ENCODE measurements at regions not wholly inside any gene's neighbourhood (a gene's known extent, or its start where the extent isn't known, plus 50 kb on each side); places are given as distances from the start of the nearest gene placed in this dataset.

- no peaks in the 10 kb centered on the region for H3K9me2 ChIP-seq (replicated peaks; ENCODE audit: low read length)
- no peaks in the 10 kb centered on the region for H3F3A ChIP-seq (ENCODE audit: low read length, unreplicated experiment)
- no peak overlapping the region for H3K4me2 ChIP-seq (ENCODE audit: low read length)
- no peaks in the 10 kb centered on the region for H3K27me3 ChIP-seq (ENCODE audit: low read length)
- H3K27ac ChIP-seq (ENCODE audit: low read length) = no peak overlapping the region
- no peaks in the 10 kb centered on the region for H3K79me2 ChIP-seq (ENCODE audit: low read length)
- no peak for DNase-seq
- ChIA-PET POLR2A (ENCODE audit: unreplicated experiment) (no interaction called here), CTCF (no interaction called here)
- TF ChIP-seq EZH2 (IDR thresholded peaks at IDR 0.05; ENCODE audit: low read length, unreplicated experiment) (no peak), EZH2phosphoT487 (IDR thresholded peaks at IDR 0.05; ENCODE audit: borderline replicate concordance, low read length) (no peak), CTCF (conservative IDR thresholded peaks at IDR 0.05; ENCODE audit: low read depth, low read length) (no peak)
- no peaks in the 10 kb centered on the region for H3K36me3 ChIP-seq (ENCODE audit: low read depth, low read length)
- no peaks in the 10 kb centered on the region for H3K9me3 ChIP-seq (ENCODE audit: low read length)
- no peaks in the 10 kb centered on the region for H4K20me1 ChIP-seq (ENCODE audit: low read length)
- H3K9ac ChIP-seq (ENCODE audit: low read length) = no peak overlapping the region
- no peak overlapping the region for H3K4me3 ChIP-seq (ENCODE audit: low read length)
- intact Hi-C loops (cut with micrococcal nuclease) = no loop called here
- ATAC-seq = no peak
- H3K4me1 ChIP-seq (ENCODE audit: insufficient read depth, low read length) = no peaks in the 10 kb centered on the region
- no peak overlapping the region for H2AFZ ChIP-seq (ENCODE audit: low read length)
- no TSS peak for BruUV-seq (replicated peaks)
Observed at GRCh38 chr9:18333157-18333556, 140.8 kb upstream of the ADAMTSL1 start.

GRCh38 chr9:18335825-18336224 is 138.1 kb upstream of the ADAMTSL1 start:
- ChIA-PET CTCF (interaction anchor here (0.7 kb wide), 1 partner anchor 220 kb away, joined by 3 read pairs; no protein-coding TSS in a partner anchor), POLR2A (ENCODE audit: unreplicated experiment) (no interaction called here)
- no peak for TF ChIP-seq CTCF (conservative IDR thresholded peaks at IDR 0.05; ENCODE audit: low read depth, low read length)
- no peak for TF ChIP-seq EZH2phosphoT487 (IDR thresholded peaks at IDR 0.05; ENCODE audit: borderline replicate concordance, low read length)
- no peak for TF ChIP-seq EZH2 (IDR thresholded peaks at IDR 0.05; ENCODE audit: low read length, unreplicated experiment)
- Histone ChIP-seq H3K27me3 (ENCODE audit: low read length) (no peaks in the 10 kb centered on the region), H3K27ac (ENCODE audit: low read length) (no peak overlapping the region), H3K9me2 (replicated peaks; ENCODE audit: low read length) (no peaks in the 10 kb centered on the region), H3F3A (ENCODE audit: low read length, unreplicated experiment) (no peaks in the 10 kb centered on the region), H3K4me2 (ENCODE audit: low read length) (no peak overlapping the region), H3K79me2 (ENCODE audit: low read length) (no peaks in the 10 kb centered on the region), H3K4me3 (ENCODE audit: low read length) (no peak overlapping the region), H2AFZ (ENCODE audit: low read length) (no peak overlapping the region), H3K9me3 (ENCODE audit: low read length) (no peaks in the 10 kb centered on the region), H4K20me1 (ENCODE audit: low read length) (no peaks in the 10 kb centered on the region), H3K4me1 (ENCODE audit: insufficient read depth, low read length) (no peaks in the 10 kb centered on the region), H3K36me3 (ENCODE audit: low read depth, low read length) (no peaks in the 10 kb centered on the region), H3K9ac (ENCODE audit: low read length) (no peak overlapping the region)
- BruUV-seq (replicated peaks) = no TSS peak
- no peak for DNase-seq
- ATAC-seq = no peak
- intact Hi-C loops (cut with micrococcal nuclease) = no loop called here

GRCh38 chr9:18338042-18338441 is 135.9 kb upstream of the ADAMTSL1 start:
- DNase-seq = no peak
- Histone ChIP-seq H3F3A (ENCODE audit: low read length, unreplicated experiment) (no peaks in the 10 kb centered on the region), H3K79me2 (ENCODE audit: low read length) (no peaks in the 10 kb centered on the region), H4K20me1 (ENCODE audit: low read length) (no peaks in the 10 kb centered on the region), H3K27ac (ENCODE audit: low read length) (no peak overlapping the region), H3K4me2 (ENCODE audit: low read length) (no peak overlapping the region), H3K9me3 (ENCODE audit: low read length) (no peaks in the 10 kb centered on the region), H3K4me1 (ENCODE audit: insufficient read depth, low read length) (no peaks in the 10 kb centered on the region), H3K9me2 (replicated peaks; ENCODE audit: low read length) (no peaks in the 10 kb centered on the region), H3K36me3 (ENCODE audit: low read depth, low read length) (no peaks in the 10 kb centered on the region), H3K27me3 (ENCODE audit: low read length) (no peaks in the 10 kb centered on the region), H3K4me3 (ENCODE audit: low read length) (no peak overlapping the region), H2AFZ (ENCODE audit: low read length) (no peak overlapping the region), H3K9ac (ENCODE audit: low read length) (no peak overlapping the region)
- BruUV-seq (replicated peaks) = no TSS peak
- CTCF ChIA-PET = no interaction called here
- no peak for ATAC-seq
- POLR2A ChIA-PET (ENCODE audit: unreplicated experiment) = no interaction called here
- intact Hi-C loops (cut with micrococcal nuclease) = no loop called here
- TF ChIP-seq EZH2 (IDR thresholded peaks at IDR 0.05; ENCODE audit: low read length, unreplicated experiment) (no peak), EZH2phosphoT487 (IDR thresholded peaks at IDR 0.05; ENCODE audit: borderline replicate concordance, low read length) (no peak), CTCF (conservative IDR thresholded peaks at IDR 0.05; ENCODE audit: low read depth, low read length) (no peak)
